Dendritic cell treated with granulocyte-macrophage colony-stimulating factor and Interleukin-4, amounts not matched to agents 40 ng/mL and 50 ng/mL, for 4 days (primary cell): ENCODE measurements at regions not wholly inside any gene's neighbourhood (a gene's known extent, or its start where the extent isn't known, plus 50 kb on each side); places are given as distances from the start of the nearest gene placed in this dataset.
"Not testable (repeated sequence)": the region's sequence is repeated elsewhere in the genome, so short reads cannot be mapped to it uniquely, and the experiment has no call there.

ENCODE experiments used
- H3K27ac Mint-ChIP-seq: one replicate; pipeline ENCODE4 v1.8.0; 2022; ENCODE audit warnings: mild to moderate bottlenecking, mixed read lengths
- H3K27me3 Mint-ChIP-seq: one replicate; pipeline ENCODE4 v1.8.0; 2022; ENCODE audit warnings: mild to moderate bottlenecking, mixed read lengths
- H3K36me3 Mint-ChIP-seq: one replicate; pipeline ENCODE4 v1.8.0; 2022; ENCODE audit warnings: low read depth, mixed read lengths
- H3K4me1 Mint-ChIP-seq: one replicate; pipeline ENCODE4 v1.8.0; 2022; ENCODE audit warnings: low read depth, mixed read lengths
- H3K4me3 Mint-ChIP-seq: one replicate; pipeline ENCODE4 v1.8.0; 2022; ENCODE audit warnings: mild to moderate bottlenecking, moderate library complexity, mixed read lengths
- H3K9me3 Mint-ChIP-seq: one replicate; pipeline ENCODE4 v1.8.0; 2022; ENCODE audit warnings: mixed read lengths
- intact Hi-C: fragments of 100-400 bp; cut with micrococcal nuclease; formaldehyde crosslinking; loops from one replicate; pipeline ENCODE4 v1.15.0; 2022

DNA sequence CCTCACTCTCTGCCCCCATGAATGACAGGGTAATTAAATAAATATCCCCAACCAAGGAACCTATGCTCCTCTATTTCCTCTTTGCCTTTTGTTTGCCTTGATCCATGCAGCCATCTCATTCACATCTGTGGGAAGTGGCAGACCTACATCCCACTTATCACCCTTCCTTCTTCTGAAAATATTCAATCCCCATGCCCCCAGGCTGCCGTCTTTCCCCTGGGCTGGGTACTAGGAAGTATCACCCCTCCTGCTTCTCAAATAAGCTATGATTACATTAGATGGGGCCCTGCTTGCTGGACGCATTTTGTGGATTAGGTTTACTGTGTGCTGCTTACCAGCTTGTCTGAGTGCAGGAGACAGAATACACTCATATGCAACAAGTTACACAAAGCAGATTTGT lies 670.2 kb upstream of the TPTE start:
- H3K27ac Mint-ChIP-seq, H3K9me3 Mint-ChIP-seq, intact Hi-C loops, H3K27me3 Mint-ChIP-seq, H3K4me1 Mint-ChIP-seq, H3K4me3 Mint-ChIP-seq, H3K36me3 Mint-ChIP-seq: not testable (repeated sequence)

DNA sequence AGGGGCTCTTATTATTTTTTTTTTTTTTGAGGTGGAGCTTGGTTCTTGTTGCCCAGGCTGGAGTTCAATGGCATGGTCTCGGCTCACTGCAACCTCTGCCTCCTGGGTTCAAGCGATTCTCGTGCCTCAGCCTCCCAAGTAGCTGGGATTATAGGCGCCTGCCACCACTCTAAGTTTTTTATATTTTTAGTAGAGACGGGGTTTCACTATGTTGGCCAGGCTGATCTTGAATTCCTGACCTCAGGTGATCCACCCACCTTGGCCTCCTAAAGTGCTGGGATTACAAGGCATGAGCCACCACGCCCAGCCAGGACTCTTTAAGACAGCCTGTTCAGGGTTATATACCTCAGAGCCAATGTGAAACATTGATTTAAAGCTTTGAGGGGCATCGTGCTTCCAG lies 669.7 kb upstream of the TPTE start:
- intact Hi-C loops, H3K4me3 Mint-ChIP-seq, H3K27me3 Mint-ChIP-seq, H3K27ac Mint-ChIP-seq, H3K9me3 Mint-ChIP-seq, H3K36me3 Mint-ChIP-seq, H3K4me1 Mint-ChIP-seq: not testable (repeated sequence)

GRCh38 chr21:9857563-9857962 lies 663.8 kb upstream of the TPTE start:
- H3K36me3 Mint-ChIP-seq, H3K27ac Mint-ChIP-seq, intact Hi-C loops, H3K4me3 Mint-ChIP-seq, H3K27me3 Mint-ChIP-seq, H3K4me1 Mint-ChIP-seq: not testable (repeated sequence)
- H3K9me3 Mint-ChIP-seq = peaks cover 18% of the 10 kb centered on the region

DNA sequence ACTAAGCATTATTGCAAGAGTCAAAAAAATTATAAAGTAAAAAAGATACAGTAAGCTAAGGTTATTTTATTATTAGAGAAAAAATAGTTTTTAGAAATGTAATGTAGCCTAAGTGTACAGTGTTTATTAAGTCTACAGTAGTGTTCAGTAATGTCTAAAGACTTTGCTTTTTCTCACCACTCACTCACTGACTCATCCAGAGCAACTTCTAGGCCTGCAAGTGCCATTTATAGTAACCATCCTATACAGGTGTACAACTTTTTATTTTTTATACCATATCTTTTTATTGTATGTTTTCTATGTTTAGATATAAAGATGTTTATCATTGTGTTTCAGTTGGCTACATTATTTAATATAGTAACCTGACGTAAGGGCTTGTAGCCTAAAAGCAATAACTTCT lies 661.5 kb upstream of the TPTE start:
- H3K4me3 Mint-ChIP-seq, H3K4me1 Mint-ChIP-seq, H3K27ac Mint-ChIP-seq, H3K27me3 Mint-ChIP-seq, H3K36me3 Mint-ChIP-seq, intact Hi-C loops: not testable (repeated sequence)
- H3K9me3 Mint-ChIP-seq = peaks cover 41% of the 10 kb centered on the region

GRCh38 chr21:9862456-9862855 lies 658.9 kb upstream of the TPTE start:
- H3K27ac Mint-ChIP-seq, H3K27me3 Mint-ChIP-seq, H3K4me1 Mint-ChIP-seq, intact Hi-C loops, H3K36me3 Mint-ChIP-seq, H3K4me3 Mint-ChIP-seq: not testable (repeated sequence)
- H3K9me3 Mint-ChIP-seq = peaks cover 41% of the 10 kb centered on the region

GRCh38 chr21:9867815-9868214 lies 653.6 kb upstream of the TPTE start:
- H3K27me3 Mint-ChIP-seq, H3K36me3 Mint-ChIP-seq, H3K4me3 Mint-ChIP-seq, H3K27ac Mint-ChIP-seq, H3K4me1 Mint-ChIP-seq, intact Hi-C loops: not testable (repeated sequence)
- peaks cover 29% of the 10 kb centered on the region for H3K9me3 Mint-ChIP-seq

- H3K27ac Mint-ChIP-seq, H3K4me1 Mint-ChIP-seq, intact Hi-C loops, H3K9me3 Mint-ChIP-seq, H3K36me3 Mint-ChIP-seq, H3K4me3 Mint-ChIP-seq, H3K27me3 Mint-ChIP-seq: not testable (repeated sequence)
Observed at GRCh38 chr21:9873096-9873495, 648.3 kb upstream of the TPTE start.

DNA sequence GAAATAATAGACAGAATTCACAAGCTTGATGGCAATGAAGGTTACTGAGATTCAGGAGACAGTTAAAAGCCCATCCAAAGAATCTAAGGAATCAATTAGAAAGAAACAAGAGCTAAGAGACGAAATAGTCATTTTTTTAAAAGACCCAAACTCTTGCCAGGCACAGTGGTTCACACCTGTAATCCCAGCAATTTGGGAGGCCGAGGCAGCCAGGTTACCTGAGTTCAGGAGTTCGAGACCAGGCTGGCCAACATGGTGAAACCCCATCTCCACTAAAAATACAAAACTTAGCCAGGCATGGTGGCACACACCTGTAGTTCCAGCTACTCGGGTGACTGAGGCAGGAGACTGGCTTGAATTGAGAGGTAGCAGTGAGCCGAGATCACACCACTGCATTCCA lies 647.2 kb upstream of the TPTE start:
- intact Hi-C loops, H3K27ac Mint-ChIP-seq, H3K4me1 Mint-ChIP-seq, H3K4me3 Mint-ChIP-seq, H3K36me3 Mint-ChIP-seq, H3K27me3 Mint-ChIP-seq: not testable (repeated sequence)
- peaks cover 10% of the 10 kb centered on the region for H3K9me3 Mint-ChIP-seq

DNA sequence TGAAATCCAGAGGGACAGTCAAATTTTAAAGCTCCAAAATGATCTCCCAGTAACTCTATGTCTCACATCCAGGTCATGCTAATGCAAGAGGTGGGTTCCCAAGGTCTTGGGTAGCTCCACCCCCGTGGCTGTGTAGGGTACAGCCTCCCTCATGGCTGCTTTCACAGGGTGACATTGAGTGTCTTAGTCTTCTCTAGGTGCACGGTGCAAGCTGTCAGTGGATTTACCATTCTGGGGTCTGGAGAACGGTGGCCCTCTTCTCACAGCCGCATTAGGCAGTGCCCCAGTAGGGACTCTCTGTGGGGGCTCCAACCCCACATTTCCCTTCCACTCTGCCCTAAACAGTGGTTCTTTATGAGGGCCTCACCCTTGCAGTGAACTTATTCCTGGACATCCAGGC lies 640.0 kb upstream of the TPTE start:
- intact Hi-C loops, H3K4me3 Mint-ChIP-seq, H3K27me3 Mint-ChIP-seq, H3K27ac Mint-ChIP-seq, H3K36me3 Mint-ChIP-seq, H3K4me1 Mint-ChIP-seq: not testable (repeated sequence)
- H3K9me3 Mint-ChIP-seq = peaks cover 59% of the 10 kb centered on the region

DNA sequence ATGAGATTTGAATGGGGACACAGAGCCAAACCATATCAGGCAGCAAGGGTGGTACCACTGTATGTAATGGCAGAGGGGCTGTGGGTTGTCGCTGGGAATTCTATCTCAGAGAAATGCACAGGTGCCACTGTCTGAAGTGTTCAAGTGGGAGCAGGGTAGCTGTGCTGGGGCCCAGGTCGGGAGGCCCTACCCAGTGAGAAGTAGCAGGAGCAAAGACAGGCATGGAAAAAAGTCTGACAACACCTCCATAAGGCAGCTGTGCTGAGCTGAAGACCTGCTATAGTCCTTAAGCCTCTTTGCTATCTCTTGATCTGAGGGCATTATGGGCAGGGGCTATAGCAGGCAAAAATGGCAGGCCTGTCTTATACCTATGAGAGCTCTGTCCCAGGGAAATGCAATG lies 638.3 kb upstream of the TPTE start:
- peaks cover 59% of the 10 kb centered on the region for H3K9me3 Mint-ChIP-seq
- H3K36me3 Mint-ChIP-seq, H3K4me1 Mint-ChIP-seq, H3K27ac Mint-ChIP-seq, H3K4me3 Mint-ChIP-seq, H3K27me3 Mint-ChIP-seq, intact Hi-C loops: not testable (repeated sequence)

DNA sequence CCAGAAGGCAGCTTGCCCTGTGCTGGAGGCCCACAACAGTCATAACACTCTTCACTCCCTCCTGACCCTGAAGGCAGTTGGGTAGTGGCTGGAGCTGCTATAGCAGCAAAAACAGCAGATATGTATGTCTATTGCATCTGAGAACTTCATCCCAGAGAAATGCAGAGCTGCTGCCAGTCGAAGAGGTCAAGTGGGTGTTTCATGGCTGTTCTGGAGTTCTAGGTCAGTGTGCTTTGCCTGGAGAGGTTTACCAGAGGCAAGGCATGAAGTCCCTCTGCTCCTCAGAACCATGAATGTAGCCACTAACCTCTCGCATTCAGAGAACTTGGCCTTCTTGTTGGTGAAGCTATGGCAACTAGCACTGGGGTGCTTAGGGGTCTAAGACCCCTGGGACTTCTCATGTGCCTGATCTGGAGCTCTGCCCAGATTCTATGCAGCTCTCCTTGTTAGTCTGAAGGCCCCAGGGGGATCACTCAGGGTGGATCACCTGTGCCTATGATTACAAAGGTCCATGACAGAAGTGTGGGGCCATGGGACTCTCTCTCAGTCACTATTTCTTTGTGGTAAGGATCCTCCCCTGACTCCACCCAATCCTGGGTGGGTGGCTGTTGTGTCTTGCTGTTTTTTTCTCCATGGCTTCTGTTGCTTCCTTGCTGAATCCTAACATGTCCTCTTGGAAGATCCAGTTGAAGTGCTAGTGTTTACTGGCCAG lies 637.7 kb upstream of the TPTE start:
- H3K4me1 Mint-ChIP-seq, H3K27me3 Mint-ChIP-seq, H3K27ac Mint-ChIP-seq, H3K36me3 Mint-ChIP-seq, H3K4me3 Mint-ChIP-seq, intact Hi-C loops: not testable (repeated sequence)
- H3K9me3 Mint-ChIP-seq = peaks cover 57% of the 10 kb centered on the region

GRCh38 chr21:9888500-9888899 lies 632.9 kb upstream of the TPTE start:
- H3K4me3 Mint-ChIP-seq, H3K4me1 Mint-ChIP-seq, H3K27me3 Mint-ChIP-seq, H3K36me3 Mint-ChIP-seq, intact Hi-C loops, H3K27ac Mint-ChIP-seq: not testable (repeated sequence)
- H3K9me3 Mint-ChIP-seq = peaks cover 32% of the 10 kb centered on the region

GRCh38 chr21:9903579-9903978 lies 617.8 kb upstream of the TPTE start:
- H3K4me1 Mint-ChIP-seq, H3K27me3 Mint-ChIP-seq, H3K36me3 Mint-ChIP-seq, H3K4me3 Mint-ChIP-seq, intact Hi-C loops, H3K27ac Mint-ChIP-seq: not testable (repeated sequence)
- peaks cover 35% of the 10 kb centered on the region for H3K9me3 Mint-ChIP-seq

- H3K27me3 Mint-ChIP-seq, H3K4me1 Mint-ChIP-seq, H3K36me3 Mint-ChIP-seq, intact Hi-C loops, H3K27ac Mint-ChIP-seq, H3K4me3 Mint-ChIP-seq: not testable (repeated sequence)
- H3K9me3 Mint-ChIP-seq = peaks cover 37% of the 10 kb centered on the region
Observed at GRCh38 chr21:9914135-9914534, 607.2 kb upstream of the TPTE start.

DNA sequence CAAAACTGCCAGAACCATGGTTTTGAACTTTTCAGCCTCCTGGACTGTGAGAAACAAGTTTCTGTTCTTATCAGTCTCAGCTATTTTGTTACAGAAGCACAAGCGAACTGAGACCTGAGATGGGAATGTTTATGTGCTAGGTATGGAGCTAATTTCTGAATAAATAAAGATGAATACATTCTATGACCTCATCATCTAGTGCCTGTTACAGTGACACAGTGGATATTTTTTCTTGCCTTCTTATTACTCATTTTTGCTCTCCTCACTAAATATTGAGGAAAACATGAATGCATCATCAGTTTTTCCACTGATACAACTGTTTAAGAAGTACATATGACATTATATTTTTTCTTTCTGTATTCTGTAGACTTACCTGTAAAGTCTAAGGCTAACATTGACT lies 601.9 kb upstream of the TPTE start:
- peaks cover 23% of the 10 kb centered on the region for H3K9me3 Mint-ChIP-seq
- H3K4me3 Mint-ChIP-seq, H3K27ac Mint-ChIP-seq, H3K4me1 Mint-ChIP-seq, H3K27me3 Mint-ChIP-seq, H3K36me3 Mint-ChIP-seq, intact Hi-C loops: not testable (repeated sequence)
